Bronchial epithelial cell (primary cell): ENCODE measurements at regions not wholly inside any gene's neighbourhood (a gene's known extent, or its start where the extent isn't known, plus 50 kb on each side); places are given as distances from the start of the nearest gene placed in this dataset.
A peak's percentile ranks its signal among the peaks of the same experiment; 100 is the strongest.

Experiments
- DNase-seq: peaks from one replicate; pipeline ENCODE4 v3.0.0-alpha.2; 2010; ENCODE audit warnings: low read depth
- FAIRE-seq: peaks from 2 replicates; lab custom pipeline; 2011; peaks lifted over from hg19 to GRCh38; lab: Jason Lieb, UNC
- H3K27me3 ChIP-seq: 2 replicates; pipeline ENCODE4 v1.5.1; 2011; ENCODE audit warnings: low read length; ENCODE audit not compliant: control insufficient read depth, insufficient read depth
- H3K36me3 ChIP-seq: 2 replicates; pipeline ENCODE4 v1.5.1; 2011; ENCODE audit warnings: low read length; ENCODE audit not compliant: control insufficient read depth, insufficient read depth
- H3K4me3 ChIP-seq: 2 replicates; pipeline ENCODE4 v1.5.1; 2011; ENCODE audit warnings: mild to moderate bottlenecking, low read depth, low read length, control low read depth
- CTCF ChIP-seq: IDR thresholded peaks from 2 replicates; pipeline ENCODE4 v1.5.1; 2011; ENCODE audit warnings: mild to moderate bottlenecking, moderate library complexity, low read length, control low read depth, inconsistent platforms; ENCODE audit not compliant: insufficient read depth, severe bottlenecking

- no peak for TF ChIP-seq CTCF
- Histone ChIP-seq H3K4me3 (no peak overlapping the region), H3K36me3 (no peaks in the 10 kb centered on the region), H3K27me3 (no peaks in the 10 kb centered on the region)
- DNase-seq (no peak), FAIRE-seq (no peak)
Observed at GRCh38 chr7:124308384-124308783, 275.5 kb upstream of the TMEM229A start.

DNA sequence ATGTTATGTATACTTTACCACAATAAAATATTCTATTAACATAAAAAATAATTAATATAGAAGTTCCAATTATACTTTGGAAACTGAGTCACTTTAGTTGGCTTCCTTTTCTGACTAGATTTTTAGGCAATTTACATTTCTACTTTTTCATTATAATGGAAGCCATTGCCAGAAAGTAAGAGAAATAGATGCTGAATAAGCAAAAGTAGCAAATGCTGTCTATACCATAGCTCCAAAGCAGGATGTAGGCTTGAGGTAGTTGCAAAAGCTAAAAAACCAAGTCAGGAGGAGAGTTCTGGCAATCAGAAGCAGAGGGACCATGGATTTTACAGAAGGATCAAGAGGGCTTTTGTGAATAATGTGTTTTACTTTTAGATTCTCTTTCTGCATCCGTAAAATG lies 262.4 kb upstream of the TMEM229A start:
- no peak for TF ChIP-seq CTCF
- FAIRE-seq (no peak), DNase-seq (no peak)
- no peaks in the 10 kb centered on the region for H3K27me3 ChIP-seq
- no peak overlapping the region for H3K4me3 ChIP-seq
- H3K36me3 ChIP-seq: no peaks in the 10 kb centered on the region

DNA sequence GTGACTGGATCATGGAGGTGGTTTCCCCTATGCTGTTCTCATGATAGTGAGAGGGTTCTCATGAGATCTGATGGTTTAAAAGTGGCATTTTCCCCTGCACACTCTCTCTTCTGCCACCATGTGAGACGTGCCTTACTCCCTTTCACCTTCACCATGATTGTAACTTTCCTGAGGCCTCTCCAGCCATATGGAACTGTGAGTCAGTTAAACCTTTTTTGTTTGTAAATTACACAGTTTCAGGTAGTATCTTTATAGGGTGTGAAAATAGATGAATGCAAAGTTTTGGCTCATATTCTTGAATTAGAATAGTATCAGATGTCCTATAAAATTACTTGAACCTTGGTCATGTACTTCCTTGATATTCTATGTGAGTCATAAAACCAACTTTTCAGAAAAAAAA lies 252.1 kb upstream of the TMEM229A start:
- Histone ChIP-seq H3K27me3 (no peaks in the 10 kb centered on the region), H3K36me3 (no peaks in the 10 kb centered on the region), H3K4me3 (no peak overlapping the region)
- no peak for TF ChIP-seq CTCF
- DNase-seq (no peak), FAIRE-seq (no peak)

GRCh38 chr7:124276005-124276622 lies 243.2 kb upstream of the TMEM229A start:
- TF ChIP-seq CTCF: peak; percentile 68
- FAIRE-seq (no peak), DNase-seq (peak; percentile 57)
- H3K36me3 ChIP-seq: no peaks in the 10 kb centered on the region
- H3K4me3 ChIP-seq: no peak overlapping the region
- no peaks in the 10 kb centered on the region for H3K27me3 ChIP-seq

GRCh38 chr7:124275411-124275810 lies 242.5 kb upstream of the TMEM229A start:
- H3K36me3 ChIP-seq: no peaks in the 10 kb centered on the region
- H3K4me3 ChIP-seq: no peak overlapping the region
- FAIRE-seq: no peak
- no peak for TF ChIP-seq CTCF
- H3K27me3 ChIP-seq: no peaks in the 10 kb centered on the region
- no peak for DNase-seq

DNA sequence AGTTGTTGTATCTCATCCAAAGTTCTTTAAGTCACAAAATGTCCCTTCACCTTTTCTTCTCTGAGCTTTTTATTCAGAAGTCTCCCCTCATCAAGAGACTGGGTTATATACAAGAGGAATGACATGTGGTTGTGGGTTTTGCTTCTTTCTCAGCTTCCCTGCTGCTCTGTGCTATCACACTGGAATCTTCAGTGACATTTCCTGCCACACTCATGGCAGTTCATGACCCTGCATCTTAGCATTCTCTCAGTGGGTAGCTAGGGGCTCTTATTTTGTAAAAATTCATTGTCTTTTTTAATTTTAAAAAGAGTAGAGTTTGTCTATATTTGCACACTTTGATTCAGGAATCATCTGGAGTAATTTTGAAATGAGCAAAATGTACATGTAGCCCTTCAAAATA lies 236.9 kb upstream of the TMEM229A start:
- FAIRE-seq: no peak

More for the DNA sequence above, 236.9 kb upstream of the TMEM229A start:
- H3K36me3 ChIP-seq: no peaks in the 10 kb centered on the region
- no peak for TF ChIP-seq CTCF
- DNase-seq: no peak
- no peak overlapping the region for H3K4me3 ChIP-seq
- no peaks in the 10 kb centered on the region for H3K27me3 ChIP-seq
